ENCODE measurements at regions not wholly inside any gene's neighbourhood (a gene's known extent, or its start where the extent isn't known, plus 50 kb on each side); places are given as distances from the start of the nearest gene placed in this dataset.
"Not testable (repeated sequence)": the region's sequence is repeated elsewhere in the genome, so short reads cannot be mapped to it uniquely, and the experiment has no call there.

DNA sequence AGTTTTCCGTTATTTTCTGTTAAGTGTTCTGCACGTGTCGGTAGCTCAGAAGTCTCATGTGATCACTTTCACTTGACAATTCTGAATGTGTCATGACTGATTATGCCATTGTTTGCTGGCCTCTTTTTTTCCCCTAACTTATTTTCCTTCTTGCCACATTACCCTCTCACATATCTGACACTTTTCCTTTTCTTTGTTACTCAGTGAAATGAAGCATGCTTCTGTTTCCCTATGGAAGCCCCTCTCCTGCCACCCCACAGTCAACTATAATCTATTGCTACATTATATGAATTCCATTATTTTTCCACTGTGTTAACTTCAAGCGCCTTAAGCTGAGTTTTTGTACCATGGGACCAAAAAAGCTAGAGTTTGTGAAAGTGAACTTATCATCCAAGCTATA is 531.6 kb upstream of the HS3ST5 start:
- no peak overlapping the region for H3K9ac ChIP-seq (ENCODE audit: low read depth, low read length)
- H3K4me1 ChIP-seq (ENCODE audit: insufficient read depth, low read length) = no peaks in the 10 kb centered on the region
- H3K36me3 ChIP-seq (ENCODE audit: insufficient read depth, low read length) = no peaks in the 10 kb centered on the region
- no peaks in the 10 kb centered on the region for H3K9me3 ChIP-seq (ENCODE audit: control insufficient read depth, insufficient read depth, low read length)

DNA sequence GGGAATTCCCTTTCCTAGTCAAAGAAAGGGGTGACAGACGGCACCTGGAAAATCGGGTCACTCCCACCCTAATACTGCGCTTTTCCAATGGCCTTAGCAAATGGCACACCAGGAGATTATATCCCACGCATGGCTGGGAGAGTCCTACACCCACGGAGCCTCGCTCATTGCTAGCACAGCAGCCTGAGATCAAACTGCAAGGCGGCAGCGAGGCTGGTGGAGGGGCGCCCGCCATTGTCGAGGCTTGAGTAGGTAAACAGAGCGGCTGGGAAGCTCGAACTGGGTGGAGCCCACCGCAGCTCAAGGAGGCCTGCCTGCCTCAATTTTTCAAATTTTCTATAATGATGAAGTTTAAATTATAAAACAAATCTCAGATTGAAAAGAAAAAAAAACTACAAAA is 522.7 kb upstream of the HS3ST5 start:
- not testable (repeated sequence) for H3K36me3 ChIP-seq (ENCODE audit: insufficient read depth, low read length)

GRCh38 chr6:114863610-114864009 is 520.8 kb upstream of the HS3ST5 start:
- H3K4me1 ChIP-seq (ENCODE audit: insufficient read depth, low read length) = no peaks in the 10 kb centered on the region
- H3K9ac ChIP-seq (ENCODE audit: low read depth, low read length) = no peak overlapping the region
- no peaks in the 10 kb centered on the region for H3K9me3 ChIP-seq (ENCODE audit: control insufficient read depth, insufficient read depth, low read length)
- H3K36me3 ChIP-seq (ENCODE audit: insufficient read depth, low read length) = no peaks in the 10 kb centered on the region

More for the DNA sequence above, 522.7 kb upstream of the HS3ST5 start:
- H3K9me3 ChIP-seq (ENCODE audit: control insufficient read depth, insufficient read depth, low read length); H3K9ac ChIP-seq (ENCODE audit: low read depth, low read length); H3K4me1 ChIP-seq (ENCODE audit: insufficient read depth, low read length): not testable (repeated sequence)

DNA sequence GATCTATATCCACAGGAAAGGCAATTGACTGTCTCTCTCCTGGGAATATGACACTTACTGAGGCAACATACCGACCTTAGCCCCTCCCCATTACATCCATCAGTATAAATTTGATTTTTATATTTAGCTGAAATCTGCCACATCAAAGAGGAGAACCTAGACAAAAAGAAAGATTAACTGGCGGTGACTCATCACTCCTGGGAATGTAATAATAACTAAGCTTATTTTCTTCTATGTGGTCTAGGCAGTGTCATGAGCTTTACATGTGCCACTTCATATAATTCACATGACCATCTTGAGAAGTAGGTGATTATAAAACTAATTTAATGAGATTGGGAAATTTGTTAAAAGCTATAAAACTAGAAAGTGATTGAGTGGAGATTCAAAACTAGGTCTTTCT is 520.0 kb upstream of the HS3ST5 start:
- Histone ChIP-seq H3K9ac (ENCODE audit: low read depth, low read length) (no peak overlapping the region), H3K36me3 (ENCODE audit: insufficient read depth, low read length) (no peaks in the 10 kb centered on the region), H3K4me1 (ENCODE audit: insufficient read depth, low read length) (no peaks in the 10 kb centered on the region), H3K9me3 (ENCODE audit: control insufficient read depth, insufficient read depth, low read length) (no peaks in the 10 kb centered on the region)

- Histone ChIP-seq H3K9ac (ENCODE audit: low read depth, low read length) (no peak overlapping the region), H3K4me1 (ENCODE audit: insufficient read depth, low read length) (no peaks in the 10 kb centered on the region), H3K9me3 (ENCODE audit: control insufficient read depth, insufficient read depth, low read length) (no peaks in the 10 kb centered on the region), H3K36me3 (ENCODE audit: insufficient read depth, low read length) (no peaks in the 10 kb centered on the region)
Observed at GRCh38 chr6:114862064-114862463, 519.2 kb upstream of the HS3ST5 start.

DNA sequence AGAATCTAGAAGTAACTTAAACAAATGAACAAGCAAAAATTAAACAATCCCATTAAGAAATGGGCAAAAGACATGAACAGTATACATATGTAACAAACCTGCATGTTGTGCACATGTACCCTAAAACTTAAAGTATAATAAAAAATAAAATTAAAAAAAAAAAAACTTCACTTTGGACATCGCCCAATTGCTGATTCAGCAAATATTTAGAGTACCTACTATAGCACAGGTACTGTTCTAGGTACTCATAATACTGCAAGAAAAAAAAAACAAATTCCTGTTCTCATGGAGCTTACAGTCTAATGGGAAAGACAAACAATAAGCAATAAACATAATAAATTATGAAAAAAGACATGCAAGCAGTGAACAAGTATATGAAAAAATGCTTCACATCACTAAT is 501.5 kb upstream of the HS3ST5 start:
- H3K9ac ChIP-seq (ENCODE audit: low read depth, low read length) = no peak overlapping the region
- no peaks in the 10 kb centered on the region for H3K36me3 ChIP-seq (ENCODE audit: insufficient read depth, low read length)
- no peaks in the 10 kb centered on the region for H3K9me3 ChIP-seq (ENCODE audit: control insufficient read depth, insufficient read depth, low read length)
- no peaks in the 10 kb centered on the region for H3K4me1 ChIP-seq (ENCODE audit: insufficient read depth, low read length)

DNA sequence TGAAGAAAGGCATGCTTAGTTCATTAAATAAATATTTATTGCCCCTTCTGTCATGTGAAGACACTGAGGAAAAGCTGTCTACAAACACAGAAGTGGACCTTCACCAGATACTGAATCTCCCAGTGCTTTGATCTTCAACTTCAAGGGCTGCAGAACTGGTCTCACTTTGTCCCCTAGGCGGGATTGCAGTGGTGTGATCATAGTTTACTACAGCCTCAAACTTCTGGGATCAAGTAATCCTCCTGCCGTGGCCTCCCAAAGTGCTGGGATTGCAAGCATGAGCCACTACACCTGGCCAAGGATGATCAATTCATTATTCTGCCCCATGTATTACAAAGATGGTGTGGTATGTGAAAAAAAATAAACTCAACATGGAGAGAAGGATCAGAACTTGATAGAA is 496.2 kb upstream of the HS3ST5 start:
- no peaks in the 10 kb centered on the region for H3K9me3 ChIP-seq (ENCODE audit: control insufficient read depth, insufficient read depth, low read length)
- no peaks in the 10 kb centered on the region for H3K4me1 ChIP-seq (ENCODE audit: insufficient read depth, low read length)
- H3K36me3 ChIP-seq (ENCODE audit: insufficient read depth, low read length) = no peaks in the 10 kb centered on the region
- no peak overlapping the region for H3K9ac ChIP-seq (ENCODE audit: low read depth, low read length)

- H3K4me1 ChIP-seq (ENCODE audit: insufficient read depth, low read length) = no peaks in the 10 kb centered on the region
- no peaks in the 10 kb centered on the region for H3K36me3 ChIP-seq (ENCODE audit: insufficient read depth, low read length)
- H3K9me3 ChIP-seq (ENCODE audit: control insufficient read depth, insufficient read depth, low read length) = no peaks in the 10 kb centered on the region
- no peak overlapping the region for H3K9ac ChIP-seq (ENCODE audit: low read depth, low read length)
Observed at GRCh38 chr6:114833211-114833610, 490.4 kb upstream of the HS3ST5 start.

GRCh38 chr6:114830515-114830914 is 487.7 kb upstream of the HS3ST5 start:
- Histone ChIP-seq H3K36me3 (ENCODE audit: insufficient read depth, low read length) (no peaks in the 10 kb centered on the region), H3K9ac (ENCODE audit: low read depth, low read length) (no peak overlapping the region), H3K9me3 (ENCODE audit: control insufficient read depth, insufficient read depth, low read length) (no peaks in the 10 kb centered on the region), H3K4me1 (ENCODE audit: insufficient read depth, low read length) (no peaks in the 10 kb centered on the region)

- Histone ChIP-seq H3K36me3 (ENCODE audit: insufficient read depth, low read length) (no peaks in the 10 kb centered on the region), H3K9ac (ENCODE audit: low read depth, low read length) (no peak overlapping the region), H3K4me1 (ENCODE audit: insufficient read depth, low read length) (no peaks in the 10 kb centered on the region), H3K9me3 (ENCODE audit: control insufficient read depth, insufficient read depth, low read length) (no peaks in the 10 kb centered on the region)
Observed at GRCh38 chr6:114827135-114827534, 484.3 kb upstream of the HS3ST5 start.

- Histone ChIP-seq H3K36me3 (ENCODE audit: insufficient read depth, low read length) (no peaks in the 10 kb centered on the region), H3K9me3 (ENCODE audit: control insufficient read depth, insufficient read depth, low read length) (no peaks in the 10 kb centered on the region), H3K4me1 (ENCODE audit: insufficient read depth, low read length) (no peaks in the 10 kb centered on the region), H3K9ac (ENCODE audit: low read depth, low read length) (no peak overlapping the region)
Observed at GRCh38 chr6:114824409-114824808, 481.6 kb upstream of the HS3ST5 start.

GRCh38 chr6:114816678-114817077 is 473.9 kb upstream of the HS3ST5 start:
- no peak overlapping the region for H3K9ac ChIP-seq (ENCODE audit: low read depth, low read length)
- H3K36me3 ChIP-seq (ENCODE audit: insufficient read depth, low read length) = no peaks in the 10 kb centered on the region
- no peaks in the 10 kb centered on the region for H3K9me3 ChIP-seq (ENCODE audit: control insufficient read depth, insufficient read depth, low read length)
- no peaks in the 10 kb centered on the region for H3K4me1 ChIP-seq (ENCODE audit: insufficient read depth, low read length)

GRCh38 chr6:114810468-114810867 is 467.6 kb upstream of the HS3ST5 start:
- Histone ChIP-seq H3K9me3 (ENCODE audit: control insufficient read depth, insufficient read depth, low read length) (no peaks in the 10 kb centered on the region), H3K36me3 (ENCODE audit: insufficient read depth, low read length) (no peaks in the 10 kb centered on the region), H3K9ac (ENCODE audit: low read depth, low read length) (no peak overlapping the region), H3K4me1 (ENCODE audit: insufficient read depth, low read length) (no peaks in the 10 kb centered on the region)

DNA sequence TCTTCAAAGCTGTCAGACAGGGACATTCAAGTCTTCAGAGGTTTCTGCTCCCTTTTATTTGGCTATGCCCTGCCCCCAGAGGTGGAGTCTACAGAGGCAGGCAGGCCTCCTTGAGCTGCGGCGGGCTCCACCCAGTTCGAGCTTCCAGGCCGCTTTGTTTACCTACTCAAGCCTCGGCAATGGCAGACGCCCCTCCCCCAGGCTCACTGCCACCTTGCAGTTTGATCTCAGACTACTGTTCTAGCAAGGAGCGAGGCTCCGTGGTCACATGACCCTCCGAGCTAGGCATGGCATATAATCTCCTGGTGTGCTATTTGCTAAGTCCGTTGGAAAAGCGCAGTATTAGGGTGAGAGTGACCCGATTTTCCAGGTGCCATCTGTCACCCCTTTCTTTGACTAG is 462.6 kb upstream of the HS3ST5 start:
- H3K9ac ChIP-seq (ENCODE audit: low read depth, low read length); H3K9me3 ChIP-seq (ENCODE audit: control insufficient read depth, insufficient read depth, low read length); H3K4me1 ChIP-seq (ENCODE audit: insufficient read depth, low read length); H3K36me3 ChIP-seq (ENCODE audit: insufficient read depth, low read length): not testable (repeated sequence)

DNA sequence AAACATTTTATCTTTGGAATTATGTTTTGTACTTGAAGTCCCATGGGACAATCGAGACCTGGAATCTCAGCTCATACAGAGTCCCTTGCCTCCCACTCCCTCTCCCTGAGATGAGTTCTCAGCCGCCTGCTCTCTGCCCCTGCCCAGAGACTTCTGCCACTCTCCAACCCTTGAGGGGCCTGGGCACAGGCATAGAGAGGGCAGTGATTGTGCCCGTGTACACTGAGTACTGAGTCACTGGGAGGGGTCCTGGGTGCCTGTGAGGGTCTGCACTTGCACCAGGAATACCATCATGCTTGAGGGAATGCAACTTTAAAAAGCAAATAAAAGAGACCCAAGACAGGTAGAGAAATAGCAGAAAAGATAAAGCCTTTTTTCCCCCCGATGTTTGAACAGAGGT is 453.8 kb upstream of the HS3ST5 start:
- Histone ChIP-seq H3K9ac (ENCODE audit: low read depth, low read length) (no peak overlapping the region), H3K36me3 (ENCODE audit: insufficient read depth, low read length) (no peaks in the 10 kb centered on the region), H3K4me1 (ENCODE audit: insufficient read depth, low read length) (no peaks in the 10 kb centered on the region), H3K9me3 (ENCODE audit: control insufficient read depth, insufficient read depth, low read length) (no peaks in the 10 kb centered on the region)

DNA sequence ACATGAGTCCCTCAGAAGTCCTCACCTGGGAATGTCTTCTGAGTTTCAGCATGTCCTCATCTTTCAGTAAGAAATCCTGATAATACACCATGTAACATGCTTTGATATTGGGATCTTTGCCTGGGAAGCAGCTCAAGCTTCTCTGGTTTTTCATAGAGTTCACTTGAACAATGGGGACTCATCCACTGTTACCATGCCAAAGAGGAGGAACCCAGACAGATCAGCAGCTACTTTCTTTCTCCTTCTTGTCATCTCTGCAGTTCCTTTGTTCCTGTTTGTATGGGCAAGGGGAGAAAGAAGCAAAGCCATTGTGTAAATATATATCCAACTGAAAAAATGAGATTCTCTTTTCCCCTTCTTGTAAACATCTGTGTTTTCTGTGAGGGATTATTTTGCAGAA is 450.6 kb upstream of the HS3ST5 start:
- Histone ChIP-seq H3K9me3 (ENCODE audit: control insufficient read depth, insufficient read depth, low read length) (no peaks in the 10 kb centered on the region), H3K36me3 (ENCODE audit: insufficient read depth, low read length) (no peaks in the 10 kb centered on the region), H3K9ac (ENCODE audit: low read depth, low read length) (no peak overlapping the region), H3K4me1 (ENCODE audit: insufficient read depth, low read length) (no peaks in the 10 kb centered on the region)
